Stimulated activated CD8-positive, alpha-beta memory T cell treated with anti-CD3 and anti-CD28 coated beads, Interleukin-2, amount 100 ng/mL, for 48 hours (primary cell): ENCODE measurements at regions not wholly inside any gene's neighbourhood (a gene's known extent, or its start where the extent isn't known, plus 50 kb on each side); places are given as distances from the start of the nearest gene placed in this dataset.
"Not testable (repeated sequence)": the region's sequence is repeated elsewhere in the genome, so short reads cannot be mapped to it uniquely, and the experiment has no call there.

Source experiments
- DNase-seq, 2 donors: peaks; one replicate each; pipeline ENCODE4 v3.0.0-alpha.2; 2020; ENCODE audit warnings: low read depth in 2 of 2

GRCh38 chr6:27742833-27743573 lies 169.2 kb downstream of the OR2B2 start:
- no peak for DNase-seq

DNA sequence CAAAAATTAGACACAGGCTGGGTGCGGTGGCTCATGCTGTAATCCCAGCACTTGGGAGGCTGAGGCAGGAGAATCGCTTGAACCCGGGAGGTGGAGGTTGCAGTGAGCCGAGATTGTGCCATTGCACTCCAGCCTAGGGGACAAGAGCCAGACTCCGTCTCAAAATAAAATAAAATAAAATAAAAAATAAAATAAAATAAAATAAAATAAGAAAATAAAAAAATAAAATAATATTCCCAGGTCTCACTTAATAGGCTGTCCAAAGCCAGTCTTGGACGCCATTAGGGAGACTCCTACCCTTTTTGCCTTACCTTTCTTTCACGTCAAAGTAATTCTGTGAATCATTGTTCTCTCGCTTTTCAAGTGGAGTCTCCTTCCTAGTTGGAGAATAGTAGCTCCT lies 172.3 kb downstream of the OR2B2 start:
- DNase-seq: not testable (repeated sequence)

- no peak for DNase-seq
These were observed 175.5 kb downstream of the OR2B2 start for GRCh38 chr6:27736686-27737085.

DNA sequence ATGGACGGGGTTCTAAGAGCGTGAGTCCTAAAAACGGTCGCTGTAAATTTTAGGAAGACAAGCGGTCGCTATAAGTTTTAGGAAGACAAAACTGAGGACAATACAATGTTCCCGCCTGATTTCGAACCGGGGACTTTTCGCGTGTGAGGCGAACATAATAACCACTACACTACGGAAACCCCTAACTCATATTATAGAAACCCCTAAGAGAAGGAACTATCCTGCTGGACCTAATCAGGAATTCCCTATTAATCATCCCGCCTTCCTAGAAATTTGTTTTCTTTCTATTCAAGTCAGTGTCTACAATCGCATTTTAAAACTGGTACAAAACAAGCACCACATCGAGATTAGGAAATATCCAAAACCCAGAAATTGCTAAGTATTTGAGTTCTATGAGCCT lies 183.8 kb downstream of the OR2B2 start:
- no peak for DNase-seq

GRCh38 chr6:27726619-27727023 lies 185.6 kb downstream of the OR2B2 start:
- DNase-seq: no peak

- DNase-seq: peak in 1 of 2 donors; percentile 19
These were observed 191.3 kb downstream of the OR2B2 start for GRCh38 chr6:27720607-27721580.

- peak in 1 of 2 donors; percentile 12 for DNase-seq
These were observed 193.2 kb downstream of the OR2B2 start for GRCh38 chr6:27719039-27719438.

DNA sequence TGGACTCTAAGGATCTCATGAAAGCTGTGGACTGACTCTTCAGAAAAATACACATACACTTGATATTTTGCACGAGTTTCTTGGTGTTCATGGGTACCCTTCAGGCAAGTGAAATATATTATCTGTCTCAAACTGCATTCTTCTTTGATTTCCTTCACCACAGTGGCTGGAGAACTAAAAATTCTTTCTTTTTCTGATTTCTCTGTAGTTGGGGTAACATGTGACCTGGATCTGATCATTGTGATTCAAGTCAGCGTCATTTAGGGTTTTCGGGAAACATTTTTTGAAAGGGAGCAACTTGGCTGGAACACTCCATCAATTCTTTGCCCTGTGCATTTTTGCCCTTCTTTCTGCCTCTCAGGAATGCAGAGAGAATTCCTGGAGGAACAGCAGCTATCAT lies 205.8 kb downstream of the OR2B2 start:
- DNase-seq: no peak

DNA sequence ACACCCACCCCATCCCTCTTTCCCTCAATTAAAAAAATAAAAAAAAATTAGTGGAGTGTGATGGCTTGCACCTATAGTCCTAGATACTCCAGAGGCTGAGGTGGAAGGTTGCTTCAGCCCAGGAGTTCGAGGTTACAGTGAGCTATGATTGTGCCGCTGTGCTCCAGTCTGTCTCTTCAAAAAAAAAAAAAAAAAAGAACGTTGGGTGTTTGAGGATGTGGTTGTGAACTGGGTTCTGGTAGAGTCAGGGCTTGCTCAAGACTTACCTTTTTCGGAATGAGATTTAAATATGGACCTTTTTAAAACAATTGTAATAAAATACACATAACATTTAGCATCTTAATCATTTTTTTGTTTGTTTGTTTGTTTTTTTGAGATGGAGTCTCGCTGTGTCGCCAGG lies 211.9 kb downstream of the OR2B2 start:
- no peak for DNase-seq

DNA sequence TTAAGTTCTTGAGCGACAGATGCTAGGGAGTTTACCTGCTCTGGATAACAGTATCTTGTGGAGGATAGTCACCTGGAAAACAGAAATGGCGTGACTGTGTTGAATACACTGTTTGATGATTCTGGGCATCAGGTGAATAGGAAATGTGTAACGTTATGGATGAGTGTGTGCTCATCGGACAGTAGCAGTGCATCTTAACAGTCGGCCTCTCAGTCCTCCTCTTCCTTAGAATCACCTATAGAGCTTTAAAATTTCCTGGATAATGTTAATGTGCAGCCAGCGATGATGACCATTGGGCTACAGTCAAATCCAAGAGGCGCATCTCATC lies 217.7 kb downstream of the OR2B2 start:
- no peak for DNase-seq

DNA sequence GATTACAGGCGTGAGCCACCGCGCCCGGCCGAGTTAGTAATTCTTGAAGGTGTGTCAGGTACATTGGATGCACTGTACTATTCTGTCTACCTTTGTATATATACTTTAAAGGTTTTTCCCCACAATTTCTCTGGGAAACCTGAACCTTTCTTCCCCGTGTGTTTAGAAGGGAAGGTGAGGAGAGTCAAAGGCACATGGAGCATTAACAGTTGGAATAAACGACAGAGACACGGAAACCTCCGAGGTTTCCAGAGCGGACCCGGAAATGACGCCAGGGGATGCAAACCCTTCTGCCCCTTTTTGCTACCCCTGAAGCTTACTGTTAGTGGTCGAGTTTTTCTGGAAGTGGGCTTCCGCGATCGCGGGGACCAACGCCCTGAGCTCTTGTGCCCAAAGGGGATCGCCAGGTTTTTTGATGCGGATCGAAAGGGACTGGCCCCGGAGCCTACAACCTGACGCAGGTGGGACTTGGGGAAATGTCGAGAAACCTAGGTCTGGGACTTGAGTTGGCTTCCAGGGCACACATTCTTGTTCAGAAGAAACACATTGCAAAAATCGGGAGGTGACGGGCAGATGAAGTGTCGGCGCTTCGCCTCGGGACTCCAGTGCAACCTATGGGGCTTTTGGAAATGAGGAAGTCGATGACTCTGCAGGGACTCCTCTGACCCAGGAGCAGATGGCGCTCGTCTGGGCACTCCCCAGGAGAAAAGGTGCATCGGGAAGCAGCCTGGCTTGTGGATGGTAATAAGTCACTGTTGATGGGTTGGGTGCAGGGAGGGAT lies 218.2 kb downstream of the OR2B2 start:
- peak in 1 of 2 donors; percentile 29 for DNase-seq

DNA sequence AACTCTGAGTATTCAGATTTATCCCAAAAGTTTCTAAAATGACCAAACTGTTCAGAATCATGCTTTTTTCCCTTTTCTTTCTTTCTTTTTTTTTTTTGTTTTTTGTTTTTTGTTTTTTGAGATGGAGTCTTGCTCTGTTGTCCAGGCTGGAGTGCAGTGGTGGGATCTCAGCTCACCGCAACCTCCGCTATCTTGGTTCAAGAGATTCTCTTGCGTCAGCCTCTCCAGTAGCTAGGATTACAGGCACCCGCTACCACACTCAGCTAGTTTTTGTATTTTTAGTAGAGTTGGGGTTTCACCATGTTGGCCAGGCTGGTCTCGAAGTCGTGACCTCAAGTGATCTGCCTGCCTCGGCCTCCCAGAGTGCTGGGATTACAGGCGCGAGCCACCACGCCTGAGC lies 219.2 kb upstream of the ZNF184 start:
- DNase-seq: not testable (repeated sequence)

- DNase-seq: peak; percentile 54 to 78
These were observed 215.2 kb upstream of the ZNF184 start for GRCh38 chr6:27688014-27688586.

DNA sequence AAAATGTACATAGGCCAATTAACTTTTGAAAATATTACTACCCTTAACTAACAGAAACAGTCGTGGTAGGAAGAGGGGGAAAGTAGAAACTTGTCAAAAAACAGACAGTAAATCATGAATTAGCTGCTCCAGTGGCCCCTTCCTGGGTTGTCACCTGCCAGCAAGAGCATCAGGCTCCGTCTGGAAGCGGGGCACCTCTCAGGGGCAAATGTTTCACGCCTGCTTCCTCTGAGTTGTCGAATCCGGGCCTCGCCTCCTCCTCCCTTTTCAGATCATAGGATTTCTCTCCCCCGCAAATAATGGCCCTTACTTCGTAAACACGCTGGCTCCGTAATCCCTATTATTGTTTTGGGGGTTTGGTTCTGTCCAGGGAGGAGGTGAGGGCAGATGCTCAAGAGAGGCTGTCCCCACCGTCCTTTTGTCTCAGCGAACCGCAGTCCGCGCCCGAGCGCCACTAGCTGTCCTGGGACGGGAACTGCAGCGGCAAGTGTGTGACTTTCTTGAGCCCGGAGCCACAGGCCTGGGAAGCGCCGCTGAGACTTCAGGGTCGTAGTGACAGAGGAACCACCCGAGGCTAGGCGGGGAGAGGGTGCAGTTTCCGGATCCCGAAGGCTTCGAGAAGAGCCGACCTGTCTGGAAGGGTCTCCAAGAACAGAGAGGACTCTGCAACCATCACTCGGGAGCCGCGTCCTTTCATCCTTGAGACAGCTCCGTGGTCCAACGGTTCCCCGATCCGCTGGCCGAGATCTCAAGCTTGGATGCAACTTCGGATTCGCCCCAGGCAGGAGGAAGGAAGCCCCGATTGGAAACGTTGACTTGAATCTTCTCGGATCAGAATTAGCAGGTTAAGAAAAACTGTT lies 214.5 kb upstream of the ZNF184 start:
- DNase-seq: peak; percentile 76

GRCh38 chr6:27685279-27685678 lies 212.4 kb upstream of the ZNF184 start:
- no peak for DNase-seq

GRCh38 chr6:27684264-27685211 lies 211.6 kb upstream of the ZNF184 start:
- DNase-seq: peak; percentile 46 to 55

GRCh38 chr6:27679964-27680694 lies 207.2 kb upstream of the ZNF184 start:
- no peak for DNase-seq

DNA sequence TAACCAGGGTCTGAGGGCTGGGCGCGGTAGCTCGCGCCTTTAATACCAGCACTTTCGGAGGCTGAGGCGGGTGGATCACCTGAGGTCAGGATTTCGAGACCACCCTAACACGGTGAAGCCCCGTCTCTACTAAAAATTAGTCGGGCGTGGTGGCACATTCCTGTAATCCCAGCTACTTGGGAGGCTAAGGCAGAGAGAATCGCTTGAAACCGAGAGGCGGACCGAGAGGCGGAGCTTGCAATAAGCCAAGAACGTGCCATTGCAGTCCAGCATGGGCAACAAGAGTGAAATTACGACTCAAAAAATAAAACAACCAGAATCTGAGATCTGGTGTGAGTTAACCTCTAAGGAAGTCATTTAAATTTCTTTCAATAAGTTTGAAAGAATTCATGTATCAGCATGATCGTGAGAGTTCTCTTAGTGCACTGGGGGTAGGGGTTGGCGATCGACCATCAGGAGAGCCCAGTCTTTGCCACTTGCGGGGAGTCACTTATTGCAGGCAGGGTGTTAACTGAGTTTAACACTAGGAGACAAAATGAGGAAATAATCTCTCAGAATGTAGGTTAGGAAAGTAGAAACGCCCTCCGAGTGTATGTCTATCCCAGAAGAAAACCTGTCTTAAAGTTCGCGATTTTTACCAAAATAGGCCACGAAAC lies 206.5 kb upstream of the ZNF184 start:
- DNase-seq: no peak
